Caco-2 (cell line): ENCODE measurements at regions not wholly inside any gene's neighbourhood (a gene's known extent, or its start where the extent isn't known, plus 50 kb on each side); places are given as distances from the start of the nearest gene placed in this dataset.

ENCODE experiments used
- BruUV-seq: library from RNA; stranded (reverse); fragments of 400-500 nt; replicated peaks from 2 replicates; lab custom pipeline; 2021; lab: Mats Ljungman, UMichigan
- CTCF ChIA-PET: fragments of 300-600 bp; sonication (Branson Sonifier 250); formaldehyde crosslinking; loops from one replicate; lab custom pipeline; 2022; ENCODE audit warnings: antibody characterized with exemption; lab: Charles Lee
- POLR2A ChIA-PET: fragments of 300-600 bp; sonication (Branson Sonifier 250); formaldehyde crosslinking; loops from one replicate; lab custom pipeline; 2022; ENCODE audit warnings: antibody characterized with exemption; lab: Charles Lee
- DNase-seq, 2 experiments: peaks; one replicate each; pipeline versions ENCODE4 v3.0.0 to v3.0.0-alpha.2; 2020 to 2022
- H3K27me3 ChIP-seq: replicated peaks from 2 replicates; pipeline ENCODE4 v1.6.0; 2011; ENCODE audit warnings: low read length; ENCODE audit not compliant: control insufficient read depth, insufficient read depth
- H3K36me3 ChIP-seq: 2 replicates; pipeline ENCODE4 v1.5.1; 2011; ENCODE audit warnings: low read length; ENCODE audit not compliant: control insufficient read depth, insufficient read depth
- H3K4me1 ChIP-seq: fragments of 250-450 bp; sonication (Bioruptor Pico); 2 replicates; pipeline ENCODE4 v1.5.1; 2020; ENCODE audit warnings: mild to moderate bottlenecking
- H3K4me3 ChIP-seq: 2 replicates; pipeline ENCODE4 v1.5.1; 2011; ENCODE audit warnings: low read depth, mild to moderate bottlenecking, control low read depth, low read length
- H3K9me3 ChIP-seq: fragments of 250-450 bp; sonication (Bioruptor Pico); 2 replicates; pipeline ENCODE4 v1.5.1; 2020; ENCODE audit warnings: mild to moderate bottlenecking, moderate library complexity
- H3K27ac Mint-ChIP-seq: one replicate; pipeline ENCODE4 v1.8.0; 2022; ENCODE audit warnings: mixed read lengths; ENCODE audit not compliant: unreplicated experiment
- H3K27me3 Mint-ChIP-seq: one replicate; pipeline ENCODE4 v1.8.0; 2022; ENCODE audit warnings: mixed read lengths; ENCODE audit not compliant: insufficient read depth, unreplicated experiment
- H3K36me3 Mint-ChIP-seq: one replicate; pipeline ENCODE4 v1.8.0; 2022; ENCODE audit warnings: mild to moderate bottlenecking, mixed read lengths; ENCODE audit not compliant: insufficient read depth, unreplicated experiment
- H3K4me1 Mint-ChIP-seq: one replicate; pipeline ENCODE4 v1.8.0; 2022; ENCODE audit warnings: low read depth, mixed read lengths; ENCODE audit not compliant: unreplicated experiment
- H3K4me3 Mint-ChIP-seq: one replicate; pipeline ENCODE4 v1.8.0; 2022; ENCODE audit warnings: mild to moderate bottlenecking, moderate library complexity, mixed read lengths; ENCODE audit not compliant: unreplicated experiment
- H3K9me3 Mint-ChIP-seq: one replicate; pipeline ENCODE4 v1.8.0; 2022; ENCODE audit warnings: mixed read lengths; ENCODE audit not compliant: unreplicated experiment
- CTCF ChIP-seq, 2 experiments: fragments of 200-600 bp in 1 of 2; IDR thresholded peaks; 1 replicate in 1 of 2; 2 replicates in 1 of 2; pipeline versions ENCODE4 v1.5.1 to v1.8.0; 2011 to 2022; ENCODE audit warnings: antibody characterized with exemption in 1 of 2, control low read depth in 1 of 2, inconsistent platforms in 1 of 2, low read depth in 1 of 2, low read length in 1 of 2, mild to moderate bottlenecking in 1 of 2, moderate library complexity in 1 of 2; ENCODE audit not compliant: insufficient read depth in 1 of 2, severe bottlenecking in 1 of 2, unreplicated experiment in 1 of 2
- intact Hi-C: fragments of 100-400 bp; cut with micrococcal nuclease; formaldehyde crosslinking; loops from one replicate; pipeline ENCODE4 v1.10.0; 2022; ENCODE audit not compliant: unreplicated experiment

- Mint-ChIP-seq H3K9me3 (no peaks in the 10 kb centered on the region), H3K27me3 (no peaks in the 10 kb centered on the region), H3K4me1 (no peaks in the 10 kb centered on the region), H3K36me3 (no peaks in the 10 kb centered on the region), H3K4me3 (no peak overlapping the region), H3K27ac (no peak overlapping the region)
- DNase-seq = no peak
- Histone ChIP-seq H3K36me3 (no peaks in the 10 kb centered on the region), H3K9me3 (no peaks in the 10 kb centered on the region), H3K4me1 (no peaks in the 10 kb centered on the region), H3K27me3 (no peaks in the 10 kb centered on the region), H3K4me3 (no peak overlapping the region)
- no TSS peak for BruUV-seq
- intact Hi-C loops = no loop called here
- CTCF ChIA-PET = no interaction called here
- POLR2A ChIA-PET = no interaction called here
- TF ChIP-seq CTCF (IDR thresholded peaks at IDR 0.05; ENCODE audit: insufficient read depth in 1 of 2, low read depth in 1 of 2, low read length in 1 of 2, severe bottlenecking in 1 of 2, unreplicated experiment in 1 of 2) = no peak
These were observed 2010.4 kb upstream of the LRRTM1 start for GRCh38 chr2:82314836-82315472.

GRCh38 chr2:82307511-82307910 lies 2003.0 kb upstream of the LRRTM1 start:
- no peaks in the 10 kb centered on the region for H3K9me3 Mint-ChIP-seq
- H3K27me3 ChIP-seq = no peaks in the 10 kb centered on the region
- no peaks in the 10 kb centered on the region for H3K27me3 Mint-ChIP-seq
- no peak overlapping the region for H3K27ac Mint-ChIP-seq
- H3K9me3 ChIP-seq = no peaks in the 10 kb centered on the region
- no peak for DNase-seq
- no peaks in the 10 kb centered on the region for H3K4me1 Mint-ChIP-seq
- no peak for TF ChIP-seq CTCF (IDR thresholded peaks at IDR 0.05; ENCODE audit: insufficient read depth in 1 of 2, low read depth in 1 of 2, low read length in 1 of 2, severe bottlenecking in 1 of 2, unreplicated experiment in 1 of 2)
- H3K4me1 ChIP-seq = no peaks in the 10 kb centered on the region
- ChIA-PET CTCF (no interaction called here), POLR2A (no interaction called here)
- no peak overlapping the region for H3K4me3 ChIP-seq
- intact Hi-C loops = no loop called here
- no TSS peak for BruUV-seq
- H3K36me3 ChIP-seq = no peaks in the 10 kb centered on the region
- no peak overlapping the region for H3K4me3 Mint-ChIP-seq
- no peaks in the 10 kb centered on the region for H3K36me3 Mint-ChIP-seq

- Histone ChIP-seq H3K27me3 (no peaks in the 10 kb centered on the region; the same call in 1 of the 2 replicates), H3K4me3 (no peak overlapping the region), H3K36me3 (no peaks in the 10 kb centered on the region), H3K4me1 (no peaks in the 10 kb centered on the region), H3K9me3 (no peaks in the 10 kb centered on the region)
- Mint-ChIP-seq H3K36me3 (no peaks in the 10 kb centered on the region), H3K27ac (no peak overlapping the region), H3K9me3 (no peaks in the 10 kb centered on the region), H3K4me3 (no peak overlapping the region), H3K27me3 (no peaks in the 10 kb centered on the region), H3K4me1 (no peaks in the 10 kb centered on the region)
- ChIA-PET CTCF (no interaction called here), POLR2A (no interaction called here)
- no peak for DNase-seq
- TF ChIP-seq CTCF (IDR thresholded peaks at IDR 0.05; ENCODE audit: insufficient read depth in 1 of 2, low read depth in 1 of 2, low read length in 1 of 2, severe bottlenecking in 1 of 2, unreplicated experiment in 1 of 2) = no peak
- intact Hi-C loops = no loop called here
- BruUV-seq = no TSS peak
These were observed 1997.0 kb upstream of the LRRTM1 start for GRCh38 chr2:82301506-82301905.
